ENCODE measurements at regions not wholly inside any gene's neighbourhood (a gene's known extent, or its start where the extent isn't known, plus 50 kb on each side); places are given as distances from the start of the nearest gene placed in this dataset.

DNA sequence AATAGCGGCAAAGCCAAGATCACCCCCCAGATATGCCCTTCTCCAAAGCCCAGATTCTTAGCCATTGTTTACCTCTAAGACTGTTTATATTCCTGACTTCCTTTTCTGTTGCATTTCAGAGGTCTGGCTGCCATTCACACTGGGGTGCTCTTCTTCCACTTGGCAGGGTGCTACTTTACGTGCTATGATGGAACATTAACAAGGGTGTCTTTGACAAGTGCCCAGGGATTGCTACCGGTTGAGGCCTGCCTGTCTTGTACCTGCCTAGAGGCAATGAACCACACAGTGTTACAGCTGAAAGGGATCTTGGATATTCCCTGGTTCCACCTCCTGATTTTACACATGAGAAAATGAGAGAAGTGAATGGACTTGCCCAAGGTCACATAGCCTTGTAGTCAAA lies 352.1 kb upstream of the KIF2A start:
- H3K9me1 ChIP-seq (replicated peaks; ENCODE audit: control insufficient read depth, extremely low read depth, insufficient read depth, low read length) = no peaks in the 10 kb centered on the region
- H4K20me1 ChIP-seq (replicated peaks; ENCODE audit: control insufficient read depth, extremely low read depth, insufficient read depth, low read length) = no peaks in the 10 kb centered on the region
- peaks cover 0 to 3% of the 10 kb centered on the region in 2 experiments for H3K27me3 ChIP-seq (ENCODE audit: control insufficient read depth in 2 of 2, insufficient read depth in 2 of 2, low read length in 2 of 2)
- no peak overlapping the region for H3K4me2 ChIP-seq (ENCODE audit: insufficient read depth, low read length)
- intact Hi-C loops (cut with micrococcal nuclease) (no loop called here), dilution Hi-C loops (cut with MboI; ENCODE audit: extremely low pct_ligation_motif_present, low sequenced_read_pairs) (no loop called here)
- TF ChIP-seq, protein P1, sequence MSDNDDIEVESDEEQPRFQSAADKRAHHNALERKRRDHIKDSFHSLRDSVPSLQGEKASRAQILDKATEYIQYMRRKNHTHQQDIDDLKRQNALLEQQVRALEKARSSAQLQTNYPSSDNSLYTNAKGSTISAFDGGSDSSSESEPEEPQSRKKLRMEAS (IDR thresholded peaks at IDR 0.05; ENCODE audit: insufficient read depth, insufficient read length) = no peak
- TF ChIP-seq EZH2 (IDR thresholded peaks at IDR 0.05; ENCODE audit: borderline replicate concordance, low read depth, low read length, severe bottlenecking) = no peak
- TF ChIP-seq GATA2 (IDR thresholded peaks at IDR 0.05; ENCODE audit: insufficient read depth, insufficient read length, low read depth, low read length) = no peak
- no peak for TF ChIP-seq POLR2A (IDR thresholded peaks at IDR 0.05; ENCODE audit: low read depth, low read length)
- no peak for TF ChIP-seq MYC (IDR thresholded peaks at IDR 0.05; ENCODE audit: low read depth, low read length)
- no peak overlapping the region for H3K4me3 ChIP-seq (replicated peaks in 1 of 3; ENCODE audit: insufficient read depth in 1 of 3, low read depth in 1 of 3, low read length in 3 of 3)
- H3K9me3 ChIP-seq (replicated peaks; ENCODE audit: control insufficient read depth, insufficient read depth, low read length) = no peaks in the 10 kb centered on the region
- H3K27ac ChIP-seq (ENCODE audit: insufficient read depth, low read depth, low read length) = no peak overlapping the region
- H3K9ac ChIP-seq (replicated peaks; ENCODE audit: extremely low read depth, insufficient read depth, low read length) = no peak overlapping the region
- POLR2A ChIA-PET = no interaction called here
- CTCF ChIA-PET = no interaction called here
- no peak for FAIRE-seq
- H3K79me2 ChIP-seq (ENCODE audit: control insufficient read depth, insufficient read depth, low read length) = no peaks in the 10 kb centered on the region
- no peak overlapping the region for H2AFZ ChIP-seq (ENCODE audit: low read depth, low read length)
- no peaks in the 10 kb centered on the region for H3K4me1 ChIP-seq (ENCODE audit: control insufficient read depth, extremely low read depth, insufficient read depth, low read length)
- H3K36me3 ChIP-seq (ENCODE audit: control insufficient read depth in 2 of 2, extremely low read depth in 1 of 2, insufficient read depth in 2 of 2, low read length in 2 of 2) = no peaks in the 10 kb centered on the region
- no TSS peak for BruUV-seq (replicated peaks)
- DNase-seq (ENCODE audit: low read depth, low spot score) = no peak

DNA sequence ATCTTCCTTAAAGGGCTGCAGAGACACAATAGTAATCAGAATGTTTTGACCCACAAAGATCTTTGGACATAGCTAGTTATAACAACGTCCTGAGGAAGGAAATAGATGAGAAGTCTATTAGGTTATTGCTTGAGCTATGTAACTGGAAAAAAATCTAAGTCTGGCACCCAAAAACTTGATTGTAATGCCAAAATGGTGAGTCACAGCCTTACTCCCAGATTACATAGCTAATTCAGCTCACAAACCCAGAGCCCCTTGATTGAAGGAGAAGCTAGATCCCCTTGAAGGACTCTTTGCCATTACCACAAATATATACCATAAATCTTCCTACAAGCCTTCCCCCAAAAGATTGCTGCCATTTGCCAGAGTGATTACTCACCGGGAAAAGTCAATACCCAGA lies 341.8 kb upstream of the KIF2A start:
- Histone ChIP-seq H3K4me1 (ENCODE audit: control insufficient read depth, extremely low read depth, insufficient read depth, low read length) (no peaks in the 10 kb centered on the region), H3K79me2 (ENCODE audit: control insufficient read depth, insufficient read depth, low read length) (no peaks in the 10 kb centered on the region), H3K36me3 (ENCODE audit: control insufficient read depth in 2 of 2, extremely low read depth in 1 of 2, insufficient read depth in 2 of 2, low read length in 2 of 2) (no peaks in the 10 kb centered on the region), H4K20me1 (replicated peaks; ENCODE audit: control insufficient read depth, extremely low read depth, insufficient read depth, low read length) (no peaks in the 10 kb centered on the region), H2AFZ (ENCODE audit: low read depth, low read length) (no peak overlapping the region), H3K4me2 (ENCODE audit: insufficient read depth, low read length) (no peak overlapping the region), H3K4me3 (replicated peaks in 1 of 3; ENCODE audit: insufficient read depth in 1 of 3, low read depth in 1 of 3, low read length in 3 of 3) (no peak overlapping the region), H3K9me1 (replicated peaks; ENCODE audit: control insufficient read depth, extremely low read depth, insufficient read depth, low read length) (no peaks in the 10 kb centered on the region), H3K9me3 (replicated peaks; ENCODE audit: control insufficient read depth, insufficient read depth, low read length) (no peaks in the 10 kb centered on the region), H3K27me3 (ENCODE audit: control insufficient read depth in 2 of 2, insufficient read depth in 2 of 2, low read length in 2 of 2) (peaks cover 3% of the 10 kb centered on the region in 2 experiments), H3K27ac (ENCODE audit: insufficient read depth, low read depth, low read length) (no peak overlapping the region), H3K9ac (replicated peaks; ENCODE audit: extremely low read depth, insufficient read depth, low read length) (no peak overlapping the region)
- FAIRE-seq = no peak
- intact Hi-C loops (cut with micrococcal nuclease) (no loop called here), dilution Hi-C loops (cut with MboI; ENCODE audit: extremely low pct_ligation_motif_present, low sequenced_read_pairs) (no loop called here)
- ChIA-PET CTCF (no interaction called here), POLR2A (no interaction called here)
- TF ChIP-seq FOS (IDR thresholded peaks at IDR 0.05; ENCODE audit: borderline replicate concordance, insufficient read depth, low read length) = peak; percentile 74
- TF ChIP-seq, protein P2, sequence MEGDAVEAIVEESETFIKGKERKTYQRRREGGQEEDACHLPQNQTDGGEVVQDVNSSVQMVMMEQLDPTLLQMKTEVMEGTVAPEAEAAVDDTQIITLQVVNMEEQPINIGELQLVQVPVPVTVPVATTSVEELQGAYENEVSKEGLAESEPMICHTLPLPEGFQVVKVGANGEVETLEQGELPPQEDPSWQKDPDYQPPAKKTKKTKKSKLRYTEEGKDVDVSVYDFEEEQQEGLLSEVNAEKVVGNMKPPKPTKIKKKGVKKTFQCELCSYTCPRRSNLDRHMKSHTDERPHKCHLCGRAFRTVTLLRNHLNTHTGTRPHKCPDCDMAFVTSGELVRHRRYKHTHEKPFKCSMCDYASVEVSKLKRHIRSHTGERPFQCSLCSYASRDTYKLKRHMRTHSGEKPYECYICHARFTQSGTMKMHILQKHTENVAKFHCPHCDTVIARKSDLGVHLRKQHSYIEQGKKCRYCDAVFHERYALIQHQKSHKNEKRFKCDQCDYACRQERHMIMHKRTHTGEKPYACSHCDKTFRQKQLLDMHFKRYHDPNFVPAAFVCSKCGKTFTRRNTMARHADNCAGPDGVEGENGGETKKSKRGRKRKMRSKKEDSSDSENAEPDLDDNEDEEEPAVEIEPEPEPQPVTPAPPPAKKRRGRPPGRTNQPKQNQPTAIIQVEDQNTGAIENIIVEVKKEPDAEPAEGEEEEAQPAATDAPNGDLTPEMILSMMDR (IDR thresholded peaks at IDR 0.05; ENCODE audit: extremely low read depth in 1 of 2, insufficient read depth in 1 of 2, low read depth in 1 of 2, low read length in 2 of 2) = no peak
- peak; percentile 28 for TF ChIP-seq JUN (IDR thresholded peaks at IDR 0.05; ENCODE audit: borderline replicate concordance, insufficient read depth, insufficient read length, low read depth)
- TF ChIP-seq GATA2 (IDR thresholded peaks at IDR 0.05; ENCODE audit: insufficient read depth, insufficient read length, low read depth, low read length) = peak; percentile 10
- no peak for TF ChIP-seq EZH2 (IDR thresholded peaks at IDR 0.05; ENCODE audit: borderline replicate concordance, low read depth, low read length, severe bottlenecking)
- BruUV-seq (replicated peaks) = no TSS peak
- DNase-seq (ENCODE audit: low read depth, low spot score) = peak; percentile 45
